Kidney (tissue), 13 donors: ENCODE measurements at regions not wholly inside any gene's neighbourhood (a gene's known extent, or its start where the extent isn't known, plus 50 kb on each side); places are given as distances from the start of the nearest gene placed in this dataset.

Experiments
- DNase-seq, 5 donors: peaks; one replicate each; pipeline ENCODE4 v3.0.0-alpha.2; 2013 to 2020
- FAIRE-seq: peaks from 2 replicates; lab custom pipeline; 2012; peaks lifted over from hg19 to GRCh38; lab: Jason Lieb, UNC
- H3K27ac ChIP-seq, 2 donors: one replicate each; pipeline ENCODE4 v1.7.0; 2013; ENCODE audit warnings: low read depth in 2 of 2, low read length in 2 of 2, inconsistent platforms in 1 of 2
- H3K27me3 ChIP-seq: one replicate; pipeline ENCODE4 v1.7.1; 2013; ENCODE audit warnings: low read length, inconsistent platforms; ENCODE audit not compliant: control insufficient read depth, insufficient read depth
- H3K36me3 ChIP-seq, 3 donors: one replicate each; pipeline versions ENCODE4 v1.7.0 to v1.7.1; 2013; ENCODE audit warnings: low read length in 3 of 3, control low read depth in 1 of 3, inconsistent platforms in 1 of 3; ENCODE audit not compliant: insufficient read depth in 3 of 3, control insufficient read depth in 2 of 3
- H3K4me1 ChIP-seq, 3 donors: one replicate each; pipeline versions ENCODE4 v1.7.0 to v1.7.1; 2013; ENCODE audit warnings: low read length in 3 of 3, inconsistent platforms in 1 of 3, low read depth in 1 of 3; ENCODE audit not compliant: control insufficient read depth in 2 of 3, insufficient read depth in 2 of 3
- H3K4me3 ChIP-seq, 3 donors: one replicate each; pipeline versions ENCODE4 v1.7.0 to v1.8.1; 2013; ENCODE audit warnings: low read length in 3 of 3, control low read depth in 1 of 3, inconsistent platforms in 1 of 3
- H3K9ac ChIP-seq, 3 donors: one replicate each; pipeline versions ENCODE4 v1.7.0 to v1.7.1; 2013; ENCODE audit warnings: low read length in 3 of 3, control low read depth in 1 of 3, inconsistent platforms in 1 of 3
- H3K9me3 ChIP-seq, 3 donors: one replicate each; pipeline versions ENCODE4 v1.7.0 to v1.7.1; 2013; ENCODE audit warnings: low read length in 3 of 3, control low read depth in 1 of 3, inconsistent platforms in 1 of 3; ENCODE audit not compliant: control insufficient read depth in 2 of 3, insufficient read depth in 1 of 3
- CTCF ChIP-seq: IDR thresholded peaks from 3 replicates; pipeline ENCODE4 v1.5.1; 2012; ENCODE audit warnings: mild to moderate bottlenecking, moderate library complexity, borderline replicate concordance; ENCODE audit not compliant: insufficient read depth; ENCODE audit errors: extremely low read depth
- intact Hi-C: fragments of 100-400 bp; cut with DNase I; formaldehyde crosslinking; loops from one replicate; pipeline ENCODE4 v1.11.1; 2022
- donor health status: control.
- donor health status: control.
- donor health status: control.
- donor health status: control.
- donor health status: control.
- donor health status: DM: yes; HTN: yes; CAD: no.
- donor health status: Normal renal cell carcinoma (clear cell type).

- Histone ChIP-seq H3K9ac (no peak overlapping the region), H3K27ac (no peak overlapping the region), H3K9me3 (no peaks in the 10 kb centered on the region), H3K4me1 (no peaks in the 10 kb centered on the region), H3K36me3 (no peaks in the 10 kb centered on the region), H3K4me3 (no peak overlapping the region), H3K27me3 (no peaks in the 10 kb centered on the region)
- intact Hi-C loops: no loop called here
- TF ChIP-seq CTCF: no peak
- no peak for DNase-seq
- FAIRE-seq: no peak
Measured at GRCh38 chr3:72114773-72115172, 329.8 kb upstream of the PROK2 start.

GRCh38 chr3:72113964-72114363 is 329.0 kb upstream of the PROK2 start:
- H3K36me3 ChIP-seq: no peaks in the 10 kb centered on the region
- no peak overlapping the region for H3K27ac ChIP-seq
- H3K4me1 ChIP-seq: no peaks in the 10 kb centered on the region
- intact Hi-C loops: no loop called here
- no peaks in the 10 kb centered on the region for H3K9me3 ChIP-seq
- H3K9ac ChIP-seq: no peak overlapping the region
- H3K4me3 ChIP-seq: no peak overlapping the region
- FAIRE-seq: no peak
- TF ChIP-seq CTCF: no peak
- no peaks in the 10 kb centered on the region for H3K27me3 ChIP-seq
- DNase-seq: no peak

GRCh38 chr3:72113564-72113963 is 328.6 kb upstream of the PROK2 start:
- TF ChIP-seq CTCF: no peak
- Histone ChIP-seq H3K9me3 (no peaks in the 10 kb centered on the region), H3K4me1 (no peaks in the 10 kb centered on the region), H3K4me3 (no peak overlapping the region), H3K27ac (no peak overlapping the region), H3K27me3 (no peaks in the 10 kb centered on the region), H3K36me3 (no peaks in the 10 kb centered on the region), H3K9ac (no peak overlapping the region)
- DNase-seq (peak in 1 of 5 donors; percentile 53), FAIRE-seq (no peak)
- intact Hi-C loops: no loop called here

GRCh38 chr3:72112435-72112834 is 327.5 kb upstream of the PROK2 start:
- no peak overlapping the region for H3K9ac ChIP-seq

More at GRCh38 chr3:72112435-72112834, 327.5 kb upstream of the PROK2 start:
- DNase-seq (no peak), FAIRE-seq (no peak)
- no peak overlapping the region for H3K4me3 ChIP-seq
- no peaks in the 10 kb centered on the region for H3K27me3 ChIP-seq
- no peak overlapping the region for H3K27ac ChIP-seq
- no peak for TF ChIP-seq CTCF
- no peaks in the 10 kb centered on the region for H3K36me3 ChIP-seq
- no peaks in the 10 kb centered on the region for H3K4me1 ChIP-seq
- no peaks in the 10 kb centered on the region for H3K9me3 ChIP-seq
- intact Hi-C loops: no loop called here
